Activated CD4-positive, alpha-beta memory T cell treated with anti-CD3 and anti-CD28 coated beads for 36 hours (primary cell): ENCODE measurements at regions not wholly inside any gene's neighbourhood (a gene's known extent, or its start where the extent isn't known, plus 50 kb on each side); places are given as distances from the start of the nearest gene placed in this dataset.

Source experiments
- CTCF ChIA-PET: fragments of 350-600 bp; sonication (Branson Sonifier 250); formaldehyde crosslinking; loops from one replicate; lab custom pipeline; 2021; ENCODE audit warnings: antibody characterized with exemption, inconsistent platforms; lab: Charles Lee
- POLR2A ChIA-PET: fragments of 350-600 bp; sonication (Branson Sonifier 250); formaldehyde crosslinking; loops from one replicate; lab custom pipeline; 2021; ENCODE audit warnings: antibody characterized with exemption; lab: Charles Lee
- DNase-seq: peaks from one replicate; pipeline ENCODE4 v3.0.0-alpha.2; 2020
- H3K27ac Mint-ChIP-seq: one replicate; pipeline ENCODE4 v1.8.0; 2021; ENCODE audit warnings: mixed read lengths
- H3K27me3 Mint-ChIP-seq: one replicate; pipeline ENCODE4 v1.8.0; 2021; ENCODE audit warnings: mixed read lengths
- H3K36me3 Mint-ChIP-seq: one replicate; pipeline ENCODE4 v1.8.0; 2021; ENCODE audit warnings: mixed read lengths
- H3K4me1 Mint-ChIP-seq: one replicate; pipeline ENCODE4 v1.8.0; 2021; ENCODE audit warnings: low read depth, mixed read lengths
- H3K4me3 Mint-ChIP-seq: one replicate; pipeline ENCODE4 v1.8.0; 2021; ENCODE audit warnings: mild to moderate bottlenecking, mixed read lengths
- H3K9me3 Mint-ChIP-seq: one replicate; pipeline ENCODE4 v1.8.0; 2021; ENCODE audit warnings: mixed read lengths
- intact Hi-C: fragments of 100-400 bp; cut with micrococcal nuclease; formaldehyde crosslinking; loops from one replicate; pipeline ENCODE4 v1.15.1; 2023

GRCh38 chr7:26461518-26461917 lies 169.9 kb downstream of the SNX10 start:
- ChIA-PET POLR2A (no interaction called here), CTCF (no interaction called here)
- H3K27me3 Mint-ChIP-seq: peaks cover 5% of the 10 kb centered on the region

GRCh38 chr7:26466007-26466406 lies 174.3 kb downstream of the SNX10 start:
- H3K27ac Mint-ChIP-seq: no peak overlapping the region
- intact Hi-C loops: no loop called here
- no peaks in the 10 kb centered on the region for H3K4me1 Mint-ChIP-seq
- ChIA-PET POLR2A (no interaction called here), CTCF (no interaction called here)
- H3K4me3 Mint-ChIP-seq: no peak overlapping the region
- no peak for DNase-seq
- H3K9me3 Mint-ChIP-seq: no peaks in the 10 kb centered on the region
- peaks cover 5% of the 10 kb centered on the region for H3K27me3 Mint-ChIP-seq
- H3K36me3 Mint-ChIP-seq: no peaks in the 10 kb centered on the region

More at GRCh38 chr7:26461518-26461917, 169.9 kb downstream of the SNX10 start:
- DNase-seq: no peak
- no peaks in the 10 kb centered on the region for H3K4me1 Mint-ChIP-seq
- H3K36me3 Mint-ChIP-seq: no peaks in the 10 kb centered on the region
- H3K9me3 Mint-ChIP-seq: no peaks in the 10 kb centered on the region
- H3K27ac Mint-ChIP-seq: no peak overlapping the region
- intact Hi-C loops: no loop called here
- no peak overlapping the region for H3K4me3 Mint-ChIP-seq

- H3K27ac Mint-ChIP-seq: no peak overlapping the region
- ChIA-PET CTCF (no interaction called here), POLR2A (no interaction called here)
- no peak overlapping the region for H3K4me3 Mint-ChIP-seq
- H3K27me3 Mint-ChIP-seq: peaks cover 3% of the 10 kb centered on the region
- intact Hi-C loops: no loop called here
- H3K9me3 Mint-ChIP-seq: no peaks in the 10 kb centered on the region
- no peaks in the 10 kb centered on the region for H3K4me1 Mint-ChIP-seq
- no peaks in the 10 kb centered on the region for H3K36me3 Mint-ChIP-seq
- no peak for DNase-seq
These were observed 175.4 kb downstream of the SNX10 start for GRCh38 chr7:26467104-26467503.

DNA sequence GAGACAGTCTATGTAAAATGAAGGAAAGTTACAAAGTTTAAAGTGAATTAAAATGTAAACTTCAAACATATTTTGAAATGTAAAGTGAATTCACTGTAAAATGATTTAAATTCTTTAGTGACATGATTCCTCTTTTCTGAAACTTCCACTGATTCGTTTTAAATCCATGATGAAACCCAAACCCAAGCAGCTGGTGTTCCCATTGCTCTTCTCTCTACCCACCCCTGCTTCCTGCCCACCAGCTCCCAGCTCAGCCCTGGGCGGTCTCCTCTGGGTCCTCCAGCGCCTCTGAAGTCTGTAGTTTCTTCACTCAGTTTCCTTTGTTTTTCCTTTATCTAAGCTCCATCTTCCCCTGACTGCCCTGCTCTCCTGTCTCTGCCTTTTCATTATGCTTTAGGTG lies 175.9 kb downstream of the SNX10 start:
- H3K27me3 Mint-ChIP-seq: peaks cover 4% of the 10 kb centered on the region
- POLR2A ChIA-PET: no interaction called here
- intact Hi-C loops: no loop called here
- H3K27ac Mint-ChIP-seq: no peak overlapping the region
- no peaks in the 10 kb centered on the region for H3K4me1 Mint-ChIP-seq
- H3K9me3 Mint-ChIP-seq: no peaks in the 10 kb centered on the region
- H3K4me3 Mint-ChIP-seq: no peak overlapping the region
- DNase-seq: no peak
- CTCF ChIA-PET: no interaction called here
- H3K36me3 Mint-ChIP-seq: no peaks in the 10 kb centered on the region

DNA sequence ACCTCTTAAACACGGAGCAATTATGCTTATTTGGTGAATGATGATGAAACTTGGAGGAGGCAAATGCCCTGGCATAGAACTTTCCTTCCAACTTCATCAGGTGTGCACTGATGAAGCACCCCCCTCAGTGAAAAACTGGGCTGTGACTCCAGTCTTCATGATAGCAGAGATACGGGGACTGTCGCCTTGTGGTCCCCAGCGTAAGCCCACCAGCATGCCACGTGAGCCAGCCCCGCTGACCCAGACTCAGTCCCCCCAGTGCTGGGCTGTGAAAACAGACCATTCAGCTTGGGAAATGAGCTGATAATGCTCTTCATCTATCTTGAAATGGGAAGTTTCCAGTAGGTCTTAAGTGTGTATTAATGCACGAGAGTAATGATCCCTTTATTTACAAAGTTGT lies 177.0 kb downstream of the SNX10 start:
- ChIA-PET CTCF (no interaction called here), POLR2A (no interaction called here)
- no peaks in the 10 kb centered on the region for H3K4me1 Mint-ChIP-seq
- H3K9me3 Mint-ChIP-seq: no peaks in the 10 kb centered on the region
- H3K4me3 Mint-ChIP-seq: no peak overlapping the region
- no peak overlapping the region for H3K27ac Mint-ChIP-seq
- intact Hi-C loops: no loop called here
- no peaks in the 10 kb centered on the region for H3K36me3 Mint-ChIP-seq
- DNase-seq: no peak
- H3K27me3 Mint-ChIP-seq: peaks cover 4% of the 10 kb centered on the region

DNA sequence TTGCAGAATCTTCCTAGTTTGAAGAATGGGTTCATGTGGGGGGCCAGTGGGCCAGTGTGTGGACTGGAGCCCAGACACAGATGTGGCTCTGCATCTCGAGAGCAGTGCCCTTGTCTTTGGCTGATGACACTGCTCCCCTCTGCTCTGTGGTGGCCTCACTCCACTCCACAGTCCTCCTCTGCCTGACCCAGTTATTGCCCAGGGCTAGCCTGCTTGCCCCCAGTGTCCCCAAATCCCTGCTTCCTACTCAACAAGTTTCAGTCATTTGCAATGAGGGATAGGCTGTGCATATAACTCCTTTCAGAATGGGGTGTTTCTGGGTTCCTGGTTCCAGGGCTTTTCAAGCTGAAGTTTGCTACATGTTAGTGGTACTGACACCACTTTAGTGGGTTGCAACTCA lies 177.5 kb downstream of the SNX10 start:
- no peaks in the 10 kb centered on the region for H3K36me3 Mint-ChIP-seq
- POLR2A ChIA-PET: no interaction called here

GRCh38 chr7:26470691-26471090 lies 179.0 kb downstream of the SNX10 start:
- peaks cover 3% of the 10 kb centered on the region for H3K27me3 Mint-ChIP-seq
- no peaks in the 10 kb centered on the region for H3K36me3 Mint-ChIP-seq
- CTCF ChIA-PET: interaction anchor here (1.1 kb wide), 1 partner anchor 217 kb away, joined by 3 read pairs; no protein-coding TSS in a partner anchor
- H3K27ac Mint-ChIP-seq: no peak overlapping the region
- DNase-seq: no peak
- intact Hi-C loops: no loop called here
- no peaks in the 10 kb centered on the region for H3K9me3 Mint-ChIP-seq
- POLR2A ChIA-PET: no interaction called here
- no peak overlapping the region for H3K4me3 Mint-ChIP-seq
- H3K4me1 Mint-ChIP-seq: no peaks in the 10 kb centered on the region

More for the DNA sequence above, 177.5 kb downstream of the SNX10 start:
- Mint-ChIP-seq H3K4me1 (no peaks in the 10 kb centered on the region), H3K9me3 (no peaks in the 10 kb centered on the region), H3K27me3 (peaks cover 4% of the 10 kb centered on the region), H3K4me3 (no peak overlapping the region), H3K27ac (no peak overlapping the region)
- no peak for DNase-seq
- intact Hi-C loops: no loop called here
- CTCF ChIA-PET: no interaction called here

DNA sequence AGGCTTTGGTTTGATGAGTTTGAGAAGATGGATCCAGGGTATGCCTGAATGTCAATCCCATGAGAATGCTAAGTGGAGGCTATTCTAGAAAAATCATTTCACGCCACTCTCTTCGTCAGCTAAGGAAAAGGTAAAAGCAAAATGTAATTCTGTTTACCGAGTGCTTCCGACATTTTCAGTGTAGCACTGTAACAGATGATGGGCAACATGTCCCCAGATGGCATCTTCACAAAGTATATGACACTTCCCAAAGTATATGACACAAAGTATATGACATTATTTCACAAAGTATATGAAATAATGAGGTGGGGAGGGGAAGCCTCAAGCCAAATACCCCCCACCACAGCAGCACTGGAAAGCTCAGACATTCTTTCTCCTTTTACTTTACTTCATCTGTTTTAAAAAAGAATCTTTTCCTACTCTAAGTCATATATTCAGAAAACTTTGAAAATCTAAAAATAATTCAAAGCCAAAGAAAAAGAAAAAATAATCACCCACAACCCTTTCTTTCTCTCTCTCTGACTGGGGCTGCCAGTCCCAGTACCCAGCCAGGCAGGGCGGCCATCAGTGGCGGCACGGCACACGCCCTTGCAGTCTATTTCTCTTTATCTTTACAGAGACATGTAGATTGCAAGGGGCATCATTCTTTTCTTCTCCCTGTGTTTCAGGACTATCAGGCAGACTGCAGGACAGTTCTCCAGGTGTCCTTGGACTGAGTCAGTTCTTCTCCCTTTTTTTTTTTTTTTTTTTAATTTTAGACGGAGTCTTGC lies 179.8 kb downstream of the SNX10 start:
- Mint-ChIP-seq H3K9me3 (no peaks in the 10 kb centered on the region), H3K4me1 (no peaks in the 10 kb centered on the region), H3K27me3 (peaks cover 6% of the 10 kb centered on the region), H3K4me3 (no peak overlapping the region), H3K36me3 (no peaks in the 10 kb centered on the region), H3K27ac (no peak overlapping the region)
- intact Hi-C loops: no loop called here
- no peak for DNase-seq
- ChIA-PET CTCF (no interaction called here), POLR2A (no interaction called here)

GRCh38 chr7:26472971-26473370 lies 181.3 kb downstream of the SNX10 start:
- H3K9me3 Mint-ChIP-seq: no peaks in the 10 kb centered on the region
- CTCF ChIA-PET: no interaction called here
- intact Hi-C loops: no loop called here
- H3K4me1 Mint-ChIP-seq: no peaks in the 10 kb centered on the region
- no peak overlapping the region for H3K27ac Mint-ChIP-seq
- POLR2A ChIA-PET: interaction anchor here (0.6 kb wide), 1 partner anchor 405 kb away, joined by 3 read pairs; no protein-coding TSS in a partner anchor
- DNase-seq: no peak
- no peak overlapping the region for H3K4me3 Mint-ChIP-seq
- peaks cover 6% of the 10 kb centered on the region for H3K27me3 Mint-ChIP-seq
- H3K36me3 Mint-ChIP-seq: no peaks in the 10 kb centered on the region

GRCh38 chr7:26476271-26476670 lies 184.6 kb downstream of the SNX10 start:
- Mint-ChIP-seq H3K27me3 (peaks cover 11% of the 10 kb centered on the region), H3K36me3 (no peaks in the 10 kb centered on the region), H3K4me1 (no peaks in the 10 kb centered on the region), H3K4me3 (no peak overlapping the region), H3K27ac (no peak overlapping the region), H3K9me3 (no peaks in the 10 kb centered on the region)
- intact Hi-C loops: no loop called here
- no peak for DNase-seq
- ChIA-PET POLR2A (no interaction called here), CTCF (no interaction called here)

DNA sequence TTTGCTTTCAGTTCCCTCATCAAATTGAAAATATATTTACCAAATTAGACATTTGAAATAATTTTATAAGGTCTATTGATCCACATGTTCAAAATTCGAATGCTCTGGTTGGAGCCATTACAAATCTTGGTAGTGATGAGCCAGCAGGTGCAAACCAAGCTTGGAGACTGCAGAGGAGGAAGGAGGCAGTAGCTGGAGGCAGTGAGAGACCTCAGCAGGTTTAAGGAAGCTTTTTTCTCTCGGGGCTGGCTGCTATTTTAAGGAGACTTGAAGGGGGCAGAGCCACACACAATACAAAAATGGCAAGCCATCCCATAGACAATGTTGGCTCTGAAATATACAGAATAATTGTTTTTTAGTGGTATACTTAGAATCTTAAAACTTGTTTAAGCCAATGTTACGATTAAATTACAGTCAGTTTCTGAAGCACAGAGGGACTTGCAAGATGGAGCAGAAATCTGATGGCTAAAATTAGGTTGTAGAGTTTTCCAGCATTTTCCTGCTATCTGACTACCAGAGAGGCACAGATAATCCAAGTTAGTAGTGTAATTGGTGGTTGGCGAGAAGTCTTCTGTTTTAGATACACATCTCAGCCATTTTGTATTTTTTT lies 185.8 kb downstream of the SNX10 start:
- Mint-ChIP-seq H3K4me1 (no peaks in the 10 kb centered on the region), H3K36me3 (no peaks in the 10 kb centered on the region), H3K4me3 (no peak overlapping the region), H3K9me3 (no peaks in the 10 kb centered on the region), H3K27ac (no peak overlapping the region), H3K27me3 (peaks cover 10% of the 10 kb centered on the region)
- intact Hi-C loops: no loop called here
- CTCF ChIA-PET: no interaction called here
- POLR2A ChIA-PET: no interaction called here
- no peak for DNase-seq

GRCh38 chr7:26478550-26478949 lies 186.9 kb downstream of the SNX10 start:
- Mint-ChIP-seq H3K36me3 (no peaks in the 10 kb centered on the region), H3K9me3 (no peaks in the 10 kb centered on the region), H3K4me3 (no peak overlapping the region), H3K4me1 (no peaks in the 10 kb centered on the region), H3K27me3 (peaks cover 10% of the 10 kb centered on the region), H3K27ac (no peak overlapping the region)
- ChIA-PET CTCF (no interaction called here), POLR2A (no interaction called here)
- no peak for DNase-seq
- intact Hi-C loops: no loop called here

- intact Hi-C loops: no loop called here
- Mint-ChIP-seq H3K36me3 (no peaks in the 10 kb centered on the region), H3K4me3 (no peak overlapping the region), H3K27me3 (peaks cover 13% of the 10 kb centered on the region), H3K9me3 (no peaks in the 10 kb centered on the region), H3K27ac (no peak overlapping the region), H3K4me1 (no peaks in the 10 kb centered on the region)
- ChIA-PET CTCF (no interaction called here), POLR2A (no interaction called here)
- DNase-seq: no peak
These were observed 187.9 kb downstream of the SNX10 start for GRCh38 chr7:26479581-26479980.
